ENCODE measurements at regions not wholly inside any gene's neighbourhood (a gene's known extent, or its start where the extent isn't known, plus 50 kb on each side); places are given as distances from the start of the nearest gene placed in this dataset.
A peak's percentile ranks its signal among the peaks of the same experiment; 100 is the strongest.

DNA sequence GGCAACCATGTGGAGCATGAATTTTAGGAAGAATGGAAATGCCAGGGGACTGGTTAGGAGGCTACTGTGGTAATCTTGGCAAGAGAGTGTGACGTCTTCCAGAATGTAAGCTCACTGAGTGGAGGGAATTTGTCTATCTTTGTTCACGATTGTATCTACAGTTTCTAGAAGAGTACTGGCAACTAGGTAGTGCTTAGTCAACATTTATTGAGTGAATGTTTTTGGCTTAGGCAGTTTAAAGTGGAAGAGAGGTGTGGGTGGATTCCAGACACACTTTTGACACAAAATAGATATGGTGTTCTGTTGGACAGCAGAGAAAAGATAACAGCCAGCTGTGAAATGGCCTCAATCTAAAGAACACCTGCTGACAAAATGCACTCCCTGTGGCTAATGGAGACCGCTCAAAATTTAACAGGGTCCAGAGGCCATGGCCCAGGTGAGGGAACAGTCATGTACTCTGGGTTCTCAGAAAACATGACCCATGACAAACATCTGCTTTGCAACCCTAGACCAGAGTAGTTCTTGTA, 139.3 kb downstream of the GPX5 start:
- TF ChIP-seq SIN3A (IDR thresholded peaks at IDR 0.05; ENCODE audit: borderline replicate concordance, insufficient read depth, low read length), result no peak
- TF ChIP-seq TAF1 (IDR thresholded peaks at IDR 0.05; ENCODE audit: borderline replicate concordance, insufficient read depth, low read length), result no peak
- TF ChIP-seq, protein P1, sequence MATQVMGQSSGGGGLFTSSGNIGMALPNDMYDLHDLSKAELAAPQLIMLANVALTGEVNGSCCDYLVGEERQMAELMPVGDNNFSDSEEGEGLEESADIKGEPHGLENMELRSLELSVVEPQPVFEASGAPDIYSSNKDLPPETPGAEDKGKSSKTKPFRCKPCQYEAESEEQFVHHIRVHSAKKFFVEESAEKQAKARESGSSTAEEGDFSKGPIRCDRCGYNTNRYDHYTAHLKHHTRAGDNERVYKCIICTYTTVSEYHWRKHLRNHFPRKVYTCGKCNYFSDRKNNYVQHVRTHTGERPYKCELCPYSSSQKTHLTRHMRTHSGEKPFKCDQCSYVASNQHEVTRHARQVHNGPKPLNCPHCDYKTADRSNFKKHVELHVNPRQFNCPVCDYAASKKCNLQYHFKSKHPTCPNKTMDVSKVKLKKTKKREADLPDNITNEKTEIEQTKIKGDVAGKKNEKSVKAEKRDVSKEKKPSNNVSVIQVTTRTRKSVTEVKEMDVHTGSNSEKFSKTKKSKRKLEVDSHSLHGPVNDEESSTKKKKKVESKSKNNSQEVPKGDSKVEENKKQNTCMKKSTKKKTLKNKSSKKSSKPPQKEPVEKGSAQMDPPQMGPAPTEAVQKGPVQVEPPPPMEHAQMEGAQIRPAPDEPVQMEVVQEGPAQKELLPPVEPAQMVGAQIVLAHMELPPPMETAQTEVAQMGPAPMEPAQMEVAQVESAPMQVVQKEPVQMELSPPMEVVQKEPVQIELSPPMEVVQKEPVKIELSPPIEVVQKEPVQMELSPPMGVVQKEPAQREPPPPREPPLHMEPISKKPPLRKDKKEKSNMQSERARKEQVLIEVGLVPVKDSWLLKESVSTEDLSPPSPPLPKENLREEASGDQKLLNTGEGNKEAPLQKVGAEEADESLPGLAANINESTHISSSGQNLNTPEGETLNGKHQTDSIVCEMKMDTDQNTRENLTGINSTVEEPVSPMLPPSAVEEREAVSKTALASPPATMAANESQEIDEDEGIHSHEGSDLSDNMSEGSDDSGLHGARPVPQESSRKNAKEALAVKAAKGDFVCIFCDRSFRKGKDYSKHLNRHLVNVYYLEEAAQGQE (IDR thresholded peaks at IDR 0.05; ENCODE audit: insufficient read depth in 1 of 2, low read depth in 2 of 2, low read length in 2 of 2), result no peak
- TF ChIP-seq POLR2AphosphoS5 (IDR thresholded peaks at IDR 0.05; ENCODE audit: low read depth, low read length), result no peak
- TF ChIP-seq FOXP2 (optimal IDR thresholded peaks at IDR 0.05; ENCODE audit: borderline replicate concordance, extremely low read depth, extremely low read length, insufficient read depth), result no peak

DNA sequence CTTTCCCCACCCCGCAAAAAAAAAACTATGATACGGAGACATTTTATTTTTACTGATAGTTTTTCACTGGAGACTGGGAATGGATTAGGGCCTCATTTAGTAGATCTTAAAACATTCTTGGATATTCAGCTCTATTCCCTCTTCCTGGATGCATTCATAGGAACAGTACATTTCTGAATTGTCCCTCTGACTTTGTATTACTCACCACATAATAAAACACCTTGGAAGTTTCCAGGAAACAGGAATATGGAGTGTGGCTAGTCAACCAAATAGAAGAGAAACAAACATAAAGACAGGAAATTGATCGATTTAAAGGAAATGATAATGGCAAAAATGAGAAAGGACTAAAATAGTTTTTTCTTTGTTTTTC, 147.7 kb downstream of the GPX5 start:
- TF ChIP-seq POLR2AphosphoS5 (IDR thresholded peaks at IDR 0.05; ENCODE audit: low read depth, low read length), result no peak
- no peak for TF ChIP-seq SIN3A (IDR thresholded peaks at IDR 0.05; ENCODE audit: borderline replicate concordance, insufficient read depth, low read length)

DNA sequence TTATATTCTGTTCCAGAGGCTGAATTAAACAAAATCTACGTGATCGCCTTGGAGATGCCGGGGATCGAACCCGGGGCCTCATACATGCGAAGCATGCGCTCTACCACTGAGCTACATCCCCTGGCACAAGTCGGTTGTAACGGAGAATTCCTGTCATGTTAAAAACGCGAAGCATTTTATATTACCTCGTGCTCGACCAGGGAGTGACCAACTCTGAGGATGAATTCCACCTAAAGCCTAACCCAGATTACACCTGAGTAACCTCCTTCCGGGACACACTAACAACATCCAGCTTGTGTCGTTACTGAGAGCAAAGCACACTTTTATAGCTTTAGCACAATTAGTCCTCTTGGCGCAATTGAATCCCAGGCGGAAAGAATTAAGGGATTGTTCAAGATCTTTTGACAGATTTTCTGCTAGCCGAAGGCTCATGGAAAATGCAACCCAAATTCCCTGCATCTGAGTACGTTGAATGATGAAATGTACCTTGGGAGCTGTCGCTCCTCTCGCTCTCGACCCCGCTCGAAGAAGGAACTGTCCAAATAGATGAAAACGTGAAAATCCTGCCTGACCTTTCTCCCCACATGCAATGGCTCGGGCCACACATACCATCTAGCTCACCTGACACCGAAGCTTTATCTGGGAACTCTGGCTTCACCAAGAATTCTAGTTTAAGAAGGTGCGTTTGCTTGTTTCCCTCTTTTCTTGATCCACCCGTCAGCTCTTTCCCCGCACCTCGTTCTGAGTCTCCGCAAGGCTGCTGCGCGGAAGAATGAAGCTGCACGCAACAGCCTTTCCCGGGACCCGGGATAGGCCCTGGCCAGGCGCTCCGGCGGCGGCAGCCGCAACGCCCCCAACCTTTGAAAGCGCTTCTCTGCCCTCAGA, 148.3 kb downstream of the GPX5 start:
- TF ChIP-seq, protein P1 (IDR thresholded peaks at IDR 0.05; ENCODE audit: insufficient read depth in 1 of 2, low read depth in 2 of 2, low read length in 2 of 2), result peak in 1 of 2 experiments; percentile 84; a peak in 2 of 4 replicates
- TF ChIP-seq TAF1 (IDR thresholded peaks at IDR 0.05; ENCODE audit: borderline replicate concordance, insufficient read depth, low read length) (0 out of 2 replicates have a peak, but pooled peaks have one; percentile 30), FOXP2 (optimal IDR thresholded peaks at IDR 0.05; ENCODE audit: borderline replicate concordance, extremely low read depth, extremely low read length, insufficient read depth) (no peak)

DNA sequence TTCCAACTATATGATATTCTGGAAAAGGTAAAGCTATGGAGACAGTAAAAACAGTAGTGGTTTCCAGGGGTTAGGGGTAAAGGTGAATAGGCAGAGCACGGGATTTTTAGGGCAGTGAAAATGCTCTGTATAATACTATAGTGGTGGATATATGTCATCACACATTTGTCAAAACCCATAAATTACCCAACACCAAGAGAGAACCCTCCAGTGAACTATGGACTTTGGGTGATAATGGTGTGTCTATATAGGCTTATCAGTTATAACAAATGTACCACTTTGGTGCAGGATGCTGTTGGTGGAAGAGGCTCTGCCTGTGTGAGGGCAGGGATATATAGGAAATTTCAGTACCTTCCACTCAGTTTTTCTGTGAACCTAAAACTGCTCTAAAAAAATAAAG, 149.9 kb downstream of the GPX5 start:
- TF ChIP-seq SIN3A (IDR thresholded peaks at IDR 0.05; ENCODE audit: borderline replicate concordance, insufficient read depth, low read length) (no peak), FOXP2 (optimal IDR thresholded peaks at IDR 0.05; ENCODE audit: borderline replicate concordance, extremely low read depth, extremely low read length, insufficient read depth) (no peak), TAF1 (IDR thresholded peaks at IDR 0.05; ENCODE audit: borderline replicate concordance, insufficient read depth, low read length) (no peak), POLR2AphosphoS5 (IDR thresholded peaks at IDR 0.05; ENCODE audit: low read depth, low read length) (no peak)
- TF ChIP-seq, protein P1 (IDR thresholded peaks at IDR 0.05; ENCODE audit: insufficient read depth in 1 of 2, low read depth in 2 of 2, low read length in 2 of 2), result no peak

DNA sequence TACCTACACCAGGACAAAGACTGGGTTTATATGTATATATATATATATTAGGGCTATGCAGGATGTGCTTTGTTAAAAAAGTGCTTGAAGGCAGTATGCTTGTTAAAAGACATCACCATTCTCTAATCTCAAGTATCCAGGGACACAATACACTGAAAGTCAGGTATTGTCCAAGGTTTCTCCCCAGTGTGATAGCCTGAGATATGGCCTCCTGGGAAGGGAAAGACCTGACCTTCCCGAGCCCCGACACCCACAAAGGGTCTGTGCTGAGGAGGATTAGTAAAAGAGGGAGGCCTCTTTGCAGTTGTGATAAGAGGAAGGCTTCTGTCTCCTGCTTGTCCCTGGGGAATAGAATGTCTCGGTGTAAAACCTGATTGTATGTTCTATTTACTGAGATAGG, 156.9 kb downstream of the GPX5 start:
- no peak for TF ChIP-seq FOXP2 (optimal IDR thresholded peaks at IDR 0.05; ENCODE audit: borderline replicate concordance, extremely low read depth, extremely low read length, insufficient read depth)
- TF ChIP-seq TAF1 (IDR thresholded peaks at IDR 0.05; ENCODE audit: borderline replicate concordance, insufficient read depth, low read length), result no peak
- TF ChIP-seq POLR2AphosphoS5 (IDR thresholded peaks at IDR 0.05; ENCODE audit: low read depth, low read length), result no peak

DNA sequence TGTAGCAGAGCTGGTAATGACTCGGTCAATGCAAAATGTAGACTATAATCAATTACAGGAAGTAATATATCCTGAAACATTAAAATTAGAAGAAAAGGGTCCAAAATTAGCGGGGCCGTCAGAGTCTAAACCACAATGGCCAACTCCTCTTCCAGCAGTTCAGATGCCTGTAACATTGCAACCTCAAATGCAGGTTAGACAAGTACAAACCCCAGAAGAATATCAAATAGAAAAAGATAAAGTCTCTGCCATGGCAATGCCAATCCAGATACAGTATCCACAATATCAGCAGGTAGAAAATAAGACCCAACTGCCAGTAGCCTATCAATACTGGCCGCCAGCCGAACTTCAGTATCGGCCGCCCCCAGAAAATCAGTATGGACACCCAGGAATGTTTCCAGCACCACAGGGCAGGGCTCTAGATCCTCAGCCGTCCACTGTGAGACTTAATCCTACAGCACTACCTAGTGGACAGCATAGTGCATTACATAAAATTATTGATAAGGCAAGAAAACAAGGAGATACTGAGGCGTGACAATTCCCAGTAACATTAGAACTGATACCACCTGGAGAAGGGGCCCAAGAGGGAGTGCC, 158.4 kb downstream of the GPX5 start:
- TF ChIP-seq TAF1 (IDR thresholded peaks at IDR 0.05; ENCODE audit: borderline replicate concordance, insufficient read depth, low read length) (no peak), FOXP2 (optimal IDR thresholded peaks at IDR 0.05; ENCODE audit: borderline replicate concordance, extremely low read depth, extremely low read length, insufficient read depth) (no peak), SIN3A (IDR thresholded peaks at IDR 0.05; ENCODE audit: borderline replicate concordance, insufficient read depth, low read length) (no peak), POLR2AphosphoS5 (IDR thresholded peaks at IDR 0.05; ENCODE audit: low read depth, low read length) (no peak)
- TF ChIP-seq, protein P1 (IDR thresholded peaks at IDR 0.05; ENCODE audit: insufficient read depth in 1 of 2, low read depth in 2 of 2, low read length in 2 of 2), result no peak
